ENCODE measurements at regions not wholly inside any gene's neighbourhood (a gene's known extent, or its start where the extent isn't known, plus 50 kb on each side); places are given as distances from the start of the nearest gene placed in this dataset.

DNA sequence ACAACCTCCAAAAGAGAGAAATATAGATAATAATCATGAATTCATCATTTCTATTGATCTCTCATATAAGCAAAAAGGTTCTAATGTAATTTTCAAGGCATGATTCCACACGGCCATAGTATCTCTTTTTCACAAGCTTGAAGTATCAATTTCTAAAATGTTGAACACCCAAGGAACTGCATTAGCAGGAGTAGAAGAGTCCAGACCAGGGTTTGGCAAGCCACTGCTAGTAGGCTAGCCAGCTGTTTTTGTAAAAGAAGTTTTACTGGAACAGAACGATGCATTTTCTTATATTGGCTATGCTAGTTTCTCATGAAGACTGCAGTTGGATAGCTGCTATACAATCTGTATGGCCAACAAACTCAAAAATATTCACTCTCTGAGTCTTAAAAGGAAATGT lies 481.5 kb upstream of the MIR17HG start:
- no peak for TF ChIP-seq POLR2A (IDR thresholded peaks at IDR 0.05; ENCODE audit: low read length)
- no peak for TF ChIP-seq GATA1 (IDR thresholded peaks at IDR 0.05; ENCODE audit: low read depth, low read length)

Measured in erythroblast (primary cell).